ENCODE measurements at regions not wholly inside any gene's neighbourhood (a gene's known extent, or its start where the extent isn't known, plus 50 kb on each side); places are given as distances from the start of the nearest gene placed in this dataset.

DNA sequence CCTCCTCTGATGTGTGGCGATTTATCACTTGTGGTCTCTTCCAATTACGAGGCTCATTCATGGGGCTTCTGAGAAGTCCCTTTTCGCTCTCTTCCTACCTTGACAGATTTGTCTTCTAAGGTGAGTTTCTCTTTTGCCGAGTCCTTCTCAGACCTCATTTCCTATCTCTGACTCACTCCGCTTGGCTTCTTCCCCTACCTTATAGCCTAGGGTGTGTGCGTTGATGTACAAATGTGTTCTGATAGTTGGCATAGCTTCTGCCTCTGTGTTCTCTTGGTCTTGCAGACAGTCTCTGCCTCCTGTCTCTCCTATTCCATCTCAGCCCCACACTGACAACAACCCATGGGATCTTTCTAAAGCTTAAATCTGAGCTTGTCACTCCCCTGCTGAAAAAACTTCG, 56.9 kb upstream of the SHB start:
- TF ChIP-seq, protein P1, sequence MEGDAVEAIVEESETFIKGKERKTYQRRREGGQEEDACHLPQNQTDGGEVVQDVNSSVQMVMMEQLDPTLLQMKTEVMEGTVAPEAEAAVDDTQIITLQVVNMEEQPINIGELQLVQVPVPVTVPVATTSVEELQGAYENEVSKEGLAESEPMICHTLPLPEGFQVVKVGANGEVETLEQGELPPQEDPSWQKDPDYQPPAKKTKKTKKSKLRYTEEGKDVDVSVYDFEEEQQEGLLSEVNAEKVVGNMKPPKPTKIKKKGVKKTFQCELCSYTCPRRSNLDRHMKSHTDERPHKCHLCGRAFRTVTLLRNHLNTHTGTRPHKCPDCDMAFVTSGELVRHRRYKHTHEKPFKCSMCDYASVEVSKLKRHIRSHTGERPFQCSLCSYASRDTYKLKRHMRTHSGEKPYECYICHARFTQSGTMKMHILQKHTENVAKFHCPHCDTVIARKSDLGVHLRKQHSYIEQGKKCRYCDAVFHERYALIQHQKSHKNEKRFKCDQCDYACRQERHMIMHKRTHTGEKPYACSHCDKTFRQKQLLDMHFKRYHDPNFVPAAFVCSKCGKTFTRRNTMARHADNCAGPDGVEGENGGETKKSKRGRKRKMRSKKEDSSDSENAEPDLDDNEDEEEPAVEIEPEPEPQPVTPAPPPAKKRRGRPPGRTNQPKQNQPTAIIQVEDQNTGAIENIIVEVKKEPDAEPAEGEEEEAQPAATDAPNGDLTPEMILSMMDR (conservative IDR thresholded peaks at IDR 0.05; ENCODE audit: low read length): no peak
- no peak for TF ChIP-seq EZH2phosphoT487 (IDR thresholded peaks at IDR 0.05; ENCODE audit: borderline replicate concordance)

Data from Loucy (cell line).